ENCODE measurements at regions not wholly inside any gene's neighbourhood (a gene's known extent, or its start where the extent isn't known, plus 50 kb on each side); places are given as distances from the start of the nearest gene placed in this dataset.

GRCh38 chr10:2079603-2080078 lies 342.3 kb upstream of the ADARB2 start:
- TF ChIP-seq CTCF (IDR thresholded peaks at IDR 0.05) (no peak), POLR2A (IDR thresholded peaks at IDR 0.05) (no peak)
